ENCODE measurements at regions not wholly inside any gene's neighbourhood (a gene's known extent, or its start where the extent isn't known, plus 50 kb on each side); places are given as distances from the start of the nearest gene placed in this dataset.
"Not testable (repeated sequence)": the region's sequence is repeated elsewhere in the genome, so short reads cannot be mapped to it uniquely, and the experiment has no call there.

GRCh38 chr5:174793684-174794328 is 69.4 kb downstream of the MSX2 start (continued):
- TF ChIP-seq USF1 (IDR thresholded peaks at IDR 0.05; ENCODE audit: borderline replicate concordance, low read depth): no peak
- TF ChIP-seq RXRA (IDR thresholded peaks at IDR 0.05; ENCODE audit: borderline replicate concordance, low read depth): no peak
- no peak for TF ChIP-seq REST (IDR thresholded peaks at IDR 0.05; ENCODE audit: low read depth, low read length)
- no peak for TF ChIP-seq ELF1 (IDR thresholded peaks at IDR 0.05)
- TF ChIP-seq EP300 (IDR thresholded peaks at IDR 0.05; ENCODE audit: borderline replicate concordance in 1 of 2, low read depth in 1 of 2, low read length in 1 of 2): no peak
- no peak for TF ChIP-seq EZH2phosphoT487 (IDR thresholded peaks at IDR 0.05; ENCODE audit: borderline replicate concordance, low read depth)

- no peaks in the 10 kb centered on the region for H3K79me2 ChIP-seq (ENCODE audit: insufficient read depth)
- no peak overlapping the region for H3K4me2 ChIP-seq
- H3K36me3 ChIP-seq (replicated peaks in 1 of 2; ENCODE audit: control insufficient read depth in 1 of 2, insufficient read depth in 2 of 2, low read length in 1 of 2): no peaks in the 10 kb centered on the region
- no peaks in the 10 kb centered on the region for H3K9me2 ChIP-seq
- ChIA-PET CTCF (interaction anchor here (0.6 to 2.7 kb wide), 21 partner anchors 10 to 465 kb away, joined by 3 to 29 read pairs (median 5); no protein-coding TSS in a partner anchor), POLR2A (interaction anchor here (1.0 kb wide), 1 partner anchor 41 kb away, joined by 4 read pairs; no protein-coding TSS in a partner anchor)
- H3K27ac ChIP-seq (ENCODE audit: low read depth in 2 of 2, low read length in 1 of 2): no peak overlapping the region
- no peak for DNase-seq
- H3K9ac ChIP-seq: no peak overlapping the region
- H3F3A ChIP-seq (replicated peaks; ENCODE audit: insufficient read depth): no peaks in the 10 kb centered on the region
- peaks cover 0 to 8% of the 10 kb centered on the region in 2 experiments; a peak in 1 of 4 replicates for H3K4me1 ChIP-seq (ENCODE audit: control insufficient read depth in 1 of 2, insufficient read depth in 2 of 2, low read depth in 1 of 2, low read length in 1 of 2)
- 54% methylated on average over 6 of the region's 6 CpGs for WGBS (ENCODE audit: low lambda C conversion rate)
- no peaks in the 10 kb centered on the region for H4K20me1 ChIP-seq (ENCODE audit: insufficient read depth)
- no peak overlapping the region for H3K4me3 ChIP-seq (ENCODE audit: low read depth in 2 of 2, low read length in 1 of 2)
- no peak for TF ChIP-seq TEAD4 (IDR thresholded peaks at IDR 0.05; ENCODE audit: borderline replicate concordance, insufficient read depth)
- TF ChIP-seq GATA2 (CRISPR knock-in tag; IDR thresholded peaks at IDR 0.05): no peak
- TF ChIP-seq USF1 (IDR thresholded peaks at IDR 0.05; ENCODE audit: borderline replicate concordance, low read depth): no peak
- TF ChIP-seq JUND (IDR thresholded peaks at IDR 0.05): no peak
- TF ChIP-seq FOXJ3 (CRISPR knock-in tag; IDR thresholded peaks at IDR 0.05): no peak
- TF ChIP-seq FOSL2 (IDR thresholded peaks at IDR 0.05; ENCODE audit: borderline replicate concordance, low read depth): no peak
- no peak for TF ChIP-seq RFX5 (IDR thresholded peaks at IDR 0.05; ENCODE audit: low read length)
- no peak for TF ChIP-seq NRF1 (IDR thresholded peaks at IDR 0.05; ENCODE audit: low read depth, low read length)
- TF ChIP-seq RAD21 (IDR thresholded peaks at IDR 0.05; ENCODE audit: low read length): no peak
- TF ChIP-seq PBX3 (IDR thresholded peaks at IDR 0.05): no peak
- TF ChIP-seq ELF1 (IDR thresholded peaks at IDR 0.05): no peak
- no peak for TF ChIP-seq RCOR1 (IDR thresholded peaks at IDR 0.05; ENCODE audit: low read length)
- no peak for TF ChIP-seq TAF1 (IDR thresholded peaks at IDR 0.05; ENCODE audit: borderline replicate concordance, low read depth, low read length)
- no peak for TF ChIP-seq NFIC (IDR thresholded peaks at IDR 0.05; ENCODE audit: borderline replicate concordance)
- TF ChIP-seq POLR2AphosphoS5 (IDR thresholded peaks at IDR 0.05; ENCODE audit: low read depth, low read length): no peak
- no peak for TF ChIP-seq FOXM1 (IDR thresholded peaks at IDR 0.05; ENCODE audit: low read depth)
- no peak overlapping the region for H2AFZ ChIP-seq (ENCODE audit: low read depth)
- no peaks in the 10 kb centered on the region; the same call in none of the 2 replicates for H3K27me3 ChIP-seq (ENCODE audit: insufficient read depth)
- no peaks in the 10 kb centered on the region for H3K9me3 ChIP-seq
These were observed 68.7 kb downstream of the MSX2 start for GRCh38 chr5:174793076-174793475.

- 17% methylated on average over 1 of the region's 1 CpG for WGBS (ENCODE audit: low lambda C conversion rate)
These were observed 67.9 kb downstream of the MSX2 start for GRCh38 chr5:174792265-174792664.

More at GRCh38 chr5:174792265-174792664, 67.9 kb downstream of the MSX2 start:
- H3K9me3 ChIP-seq; H3K4me2 ChIP-seq; POLR2A ChIA-PET; H4K20me1 ChIP-seq (ENCODE audit: insufficient read depth); H3K36me3 ChIP-seq (replicated peaks in 1 of 2; ENCODE audit: control insufficient read depth in 1 of 2, insufficient read depth in 2 of 2, low read length in 1 of 2); H3K27ac ChIP-seq (ENCODE audit: low read depth in 2 of 2, low read length in 1 of 2); H3K4me1 ChIP-seq (ENCODE audit: control insufficient read depth in 1 of 2, insufficient read depth in 2 of 2, low read depth in 1 of 2, low read length in 1 of 2); H3K27me3 ChIP-seq (ENCODE audit: insufficient read depth); H3F3A ChIP-seq (replicated peaks; ENCODE audit: insufficient read depth); H3K79me2 ChIP-seq (ENCODE audit: insufficient read depth); DNase-seq; H3K4me3 ChIP-seq (ENCODE audit: low read depth in 2 of 2, low read length in 1 of 2); H3K9ac ChIP-seq; H3K9me2 ChIP-seq; H2AFZ ChIP-seq (ENCODE audit: low read depth): not testable (repeated sequence)
- CTCF ChIA-PET: interaction anchor here (0.8 to 2.7 kb wide), 6 partner anchors 17 to 375 kb away, joined by 3 to 29 read pairs (median 6); no protein-coding TSS in a partner anchor

Measured in SK-N-SH (cell line).